Epidermal melanocyte (primary cell): ENCODE measurements at regions not wholly inside any gene's neighbourhood (a gene's known extent, or its start where the extent isn't known, plus 50 kb on each side); places are given as distances from the start of the nearest gene placed in this dataset.
"Not testable (repeated sequence)": the region's sequence is repeated elsewhere in the genome, so short reads cannot be mapped to it uniquely, and the experiment has no call there.

Experiments
- DNase-seq: peaks from one replicate; pipeline ENCODE4 v3.0.0; 2011; ENCODE audit warnings: low spot score; ENCODE audit not compliant: insufficient read length

GRCh38 chr2:18991177-18992168 lies 366.9 kb downstream of the OSR1 start:
- peak; percentile 29 for DNase-seq

- DNase-seq, result no peak
Measured at GRCh38 chr2:18988631-18989232, 369.7 kb downstream of the OSR1 start.

- peak; percentile 28 for DNase-seq
Measured at GRCh38 chr2:18987592-18988073, 370.8 kb downstream of the OSR1 start.

- no peak for DNase-seq
Measured at GRCh38 chr2:18987016-18987415, 371.4 kb downstream of the OSR1 start.

DNA sequence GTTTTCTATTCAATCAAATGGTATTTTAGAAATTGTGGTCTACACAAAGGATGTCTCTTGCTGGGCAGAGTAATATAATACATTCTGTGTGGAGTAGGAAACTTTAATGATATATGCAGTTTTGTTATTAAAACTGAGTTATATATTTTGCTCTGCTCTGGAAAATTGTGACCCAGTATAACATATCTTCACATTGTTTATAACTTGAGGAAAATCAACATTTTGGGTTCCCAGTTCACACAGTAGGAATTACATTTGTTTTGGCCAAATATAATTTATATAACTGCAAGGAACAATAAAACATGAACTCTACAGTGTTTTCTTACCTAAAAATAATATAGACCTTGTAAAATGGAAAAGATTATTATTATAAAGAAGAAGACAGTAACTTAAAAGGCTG lies 372.4 kb downstream of the OSR1 start:
- DNase-seq, result no peak

DNA sequence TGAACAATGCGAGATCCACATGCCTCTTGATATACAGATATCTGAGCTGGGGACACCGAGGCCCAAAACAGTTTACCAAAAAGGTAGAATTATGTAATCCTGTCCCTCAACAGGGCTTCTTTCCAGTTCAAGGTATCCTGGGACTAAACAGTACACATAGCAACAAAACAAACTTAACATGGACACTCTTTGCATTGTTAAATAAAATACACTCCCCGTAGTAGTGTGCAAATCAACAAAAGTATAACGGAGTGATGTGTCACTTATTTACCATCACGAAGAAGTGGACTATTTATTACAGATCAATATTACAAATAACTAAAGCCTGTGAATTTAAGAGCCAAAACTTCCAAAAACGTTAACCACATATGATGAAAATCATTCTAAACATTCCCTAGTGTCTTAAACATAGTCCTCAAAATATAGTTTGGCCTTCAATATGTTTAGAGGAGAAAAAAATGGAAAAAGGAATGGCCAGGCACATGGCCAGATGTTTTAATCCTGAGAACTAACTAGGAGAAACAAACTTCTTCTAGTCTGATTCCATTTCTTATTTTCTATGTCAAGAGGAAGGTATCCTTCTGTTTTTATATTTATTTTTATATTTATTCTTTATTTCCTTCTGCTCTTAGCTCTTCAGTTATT lies 377.5 kb downstream of the OSR1 start:
- no peak for DNase-seq

DNA sequence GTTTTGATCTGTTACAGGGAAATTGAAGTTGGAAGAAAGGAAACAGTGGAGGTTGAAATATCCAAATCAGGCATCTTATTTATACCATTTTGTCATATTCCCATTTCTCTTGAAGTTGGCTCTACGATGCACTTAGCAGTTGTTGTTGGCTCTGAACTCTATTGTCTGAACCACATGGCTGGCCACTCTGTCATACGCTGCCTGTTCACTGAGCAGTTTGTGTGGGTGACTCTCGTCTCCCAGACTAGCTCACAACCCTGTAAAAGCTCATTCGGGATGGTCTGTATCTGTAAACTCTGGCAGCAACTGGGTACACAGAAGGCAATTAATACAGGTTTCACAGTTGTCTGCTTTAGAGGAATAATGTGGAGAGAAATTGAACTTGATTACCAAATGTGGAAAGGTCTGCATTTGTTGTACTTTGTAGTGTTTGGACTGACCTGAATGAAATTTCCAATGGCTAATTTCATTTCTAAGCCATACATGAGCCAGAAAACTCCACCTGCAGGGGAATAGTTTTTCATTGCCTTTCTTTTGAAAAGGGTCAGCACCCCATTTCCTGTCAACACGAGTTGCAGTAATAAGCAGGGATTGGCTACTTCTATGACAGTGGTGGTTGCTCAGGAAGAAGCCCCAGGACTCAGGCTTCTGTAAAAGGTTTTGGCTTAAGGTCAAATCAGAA lies 378.2 kb downstream of the OSR1 start:
- no peak for DNase-seq

- no peak for DNase-seq
Measured at GRCh38 chr2:18977409-18977808, 381.0 kb downstream of the OSR1 start.

DNA sequence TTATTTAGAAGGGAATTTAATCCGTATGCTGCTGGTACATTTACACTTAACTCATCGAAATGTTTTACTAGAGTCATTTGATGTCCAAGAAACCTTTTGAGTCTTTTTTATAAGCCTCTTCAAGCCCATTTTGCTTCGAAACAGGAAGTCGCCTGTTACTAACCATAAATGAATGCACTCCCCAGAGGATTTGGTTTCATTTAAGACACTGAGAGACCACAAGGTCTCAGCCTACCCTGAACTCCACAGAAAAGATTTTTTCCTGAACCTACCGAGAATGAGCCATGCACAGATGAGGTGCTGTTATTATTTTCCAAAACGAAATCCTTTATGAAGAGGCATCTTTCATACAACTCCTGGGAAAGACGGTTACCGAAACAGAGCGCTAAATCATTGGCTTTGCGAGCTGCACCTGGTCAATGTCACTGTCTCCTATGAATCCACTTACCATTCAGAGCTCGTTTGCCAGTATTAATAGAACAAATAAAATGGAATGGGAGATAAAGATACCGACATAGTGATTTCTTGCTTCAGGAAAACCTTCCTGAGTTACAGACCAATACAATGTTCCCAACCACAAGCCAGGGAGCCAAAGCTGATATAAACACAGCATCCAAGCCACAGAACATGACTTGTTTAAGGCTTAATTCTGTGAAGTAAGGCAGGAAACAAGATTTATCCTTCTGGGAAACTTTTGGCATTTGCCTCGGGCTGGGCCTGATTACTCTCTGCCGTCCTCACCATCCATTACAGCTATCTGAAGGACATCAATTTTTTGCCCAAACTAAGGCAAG lies 382.1 kb downstream of the OSR1 start:
- no peak for DNase-seq

DNA sequence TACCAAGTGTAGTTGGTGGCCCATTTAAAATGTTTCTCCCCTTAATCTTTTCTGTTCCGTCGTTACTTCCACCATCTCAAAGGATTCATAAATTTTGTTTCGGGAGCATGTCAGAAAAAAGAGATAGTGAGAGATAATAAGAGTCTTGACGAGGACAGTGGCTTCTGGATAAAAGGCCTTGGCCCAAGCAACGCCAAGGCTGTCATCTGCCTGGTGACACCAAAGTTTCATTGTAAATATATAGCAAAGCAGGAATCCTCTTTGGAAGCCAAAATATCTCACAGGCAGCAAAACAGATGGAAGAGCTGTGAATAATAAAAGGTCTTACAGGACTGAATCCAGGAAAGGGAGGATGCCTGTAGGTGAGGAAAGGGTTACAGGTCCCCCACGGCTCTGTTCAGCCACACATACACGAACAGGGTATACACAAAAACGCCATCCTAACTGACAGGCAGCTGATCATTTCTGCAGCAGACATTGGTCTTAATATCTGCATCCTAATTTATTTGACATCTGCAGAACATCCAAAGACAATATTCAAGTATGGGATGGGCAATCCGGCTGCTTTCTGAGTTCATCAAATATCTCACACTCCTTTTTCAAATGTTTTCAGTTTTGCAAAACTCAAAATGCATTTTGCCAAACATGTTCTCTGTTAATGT lies 382.8 kb downstream of the OSR1 start:
- no peak for DNase-seq

- DNase-seq, result no peak
Measured at GRCh38 chr2:18971628-18972027, 382.3 kb upstream of the NT5C1B start.

DNA sequence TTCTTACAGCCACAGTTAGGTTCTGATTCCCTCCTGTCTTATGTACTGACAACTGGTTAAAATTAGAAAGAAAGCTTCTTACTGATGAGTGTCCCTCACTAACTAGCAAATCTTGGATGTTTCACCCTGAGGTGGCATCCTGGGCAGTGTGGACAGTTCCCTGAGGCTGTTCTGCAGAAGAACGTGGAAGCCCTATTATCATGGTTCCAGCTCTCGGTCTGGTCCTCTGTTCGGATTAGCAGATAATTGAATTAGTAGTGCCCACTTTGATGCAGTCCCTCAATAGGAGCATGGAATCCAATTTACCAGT lies 381.7 kb upstream of the NT5C1B start:
- DNase-seq, result no peak

- DNase-seq, result no peak
Measured at GRCh38 chr2:18966131-18966530, 376.8 kb upstream of the NT5C1B start.

DNA sequence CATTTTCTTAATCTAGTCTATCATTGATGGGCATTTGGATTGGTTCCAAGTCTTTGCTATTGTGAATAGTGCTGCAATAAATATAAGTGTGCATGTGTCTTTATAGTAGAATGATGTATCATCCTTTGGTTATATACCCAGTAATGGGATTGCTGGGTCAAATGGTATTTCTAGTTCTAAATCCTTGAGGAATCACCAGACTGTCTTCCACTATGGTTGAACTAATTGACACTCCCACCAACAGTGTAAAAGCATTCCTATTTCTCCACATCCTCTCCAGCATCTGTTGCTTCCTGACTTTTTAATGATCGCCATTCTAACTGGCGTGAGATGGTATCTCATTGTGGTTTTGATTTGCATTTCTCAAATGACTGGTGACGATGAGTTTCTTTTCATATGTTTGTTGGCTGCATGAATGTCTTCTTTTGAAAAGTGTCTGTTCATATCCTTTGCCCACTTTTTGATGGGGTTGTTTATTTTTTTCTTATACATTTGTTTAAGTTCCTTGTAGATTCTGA lies 374.4 kb upstream of the NT5C1B start:
- not testable (repeated sequence) for DNase-seq

DNA sequence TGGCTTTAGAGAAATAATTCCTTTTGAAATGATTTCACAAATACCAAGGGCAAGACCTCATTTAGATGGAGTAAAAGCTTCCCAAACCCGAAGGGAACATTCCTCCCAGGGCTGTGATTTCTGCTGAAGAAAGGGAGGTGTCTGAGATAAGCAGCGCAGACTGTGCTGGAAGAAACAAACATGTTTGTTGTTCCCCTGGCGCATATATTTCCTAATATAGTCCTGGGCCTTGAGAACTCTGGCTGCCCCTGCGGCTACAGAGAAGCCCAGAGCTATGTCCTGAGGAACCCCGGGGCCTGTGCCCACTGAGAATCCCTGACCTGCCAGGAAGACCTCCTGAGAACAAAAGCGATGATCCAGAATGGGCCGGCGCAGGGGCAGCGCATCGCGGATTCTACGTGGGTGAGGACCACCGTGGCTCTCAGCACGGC lies 372.6 kb upstream of the NT5C1B start:
- no peak for DNase-seq

- no peak for DNase-seq
Measured at GRCh38 chr2:18959952-18960717, 370.8 kb upstream of the NT5C1B start.

DNA sequence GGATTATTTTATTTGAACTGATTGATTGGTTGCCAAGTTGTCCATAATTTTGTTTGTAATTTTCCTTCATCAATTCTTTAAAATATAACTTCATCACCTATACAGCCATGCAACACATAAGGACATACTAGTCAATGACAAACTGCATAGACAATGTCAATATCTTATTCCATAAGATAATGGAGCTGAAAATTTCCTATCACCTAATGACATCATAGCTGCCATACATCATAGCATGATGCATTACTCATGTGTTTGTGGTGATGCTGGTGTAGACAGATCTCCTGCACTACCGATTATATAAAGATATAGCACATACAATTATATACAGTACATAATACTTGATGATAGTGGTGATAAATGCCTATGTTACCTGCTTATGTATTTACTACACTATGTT lies 369.8 kb upstream of the NT5C1B start:
- DNase-seq, result no peak

- no peak for DNase-seq
Measured at GRCh38 chr2:18957909-18958308, 368.5 kb upstream of the NT5C1B start.

- no peak for DNase-seq
Measured at GRCh38 chr2:18950361-18950851, 361.0 kb upstream of the NT5C1B start.
